GM10248 (cell line): ENCODE measurements at regions not wholly inside any gene's neighbourhood (a gene's known extent, or its start where the extent isn't known, plus 50 kb on each side); places are given as distances from the start of the nearest gene placed in this dataset.

ENCODE experiments used
- CTCF ChIA-PET: fragments of 300-600 bp; sonication (Branson Sonifier 250); formaldehyde crosslinking; extraction: SDS; loops from one replicate; lab custom pipeline; 2021; ENCODE audit warnings: antibody characterized with exemption; lab: Yijun Ruan, JAX
- POLR2A ChIA-PET: fragments of 350-650 bp; sonication (Branson Sonifier 250); formaldehyde crosslinking; extraction: SDS; loops from one replicate; lab custom pipeline; 2020; ENCODE audit warnings: antibody characterized with exemption; lab: Yijun Ruan, JAX
- DNase-seq: peaks from one replicate; pipeline ENCODE4 v3.0.0; 2012; ENCODE audit errors: extremely low spot score
- CTCF ChIP-seq: IDR thresholded peaks from 2 replicates; pipeline ENCODE4 v1.5.1; 2012; ENCODE audit warnings: mild to moderate bottlenecking, low read depth; ENCODE audit errors: extremely low read depth, missing control alignments, control extremely low read depth

- no peak for DNase-seq
- CTCF ChIA-PET, result interaction anchor here (0.8 kb wide), 1 partner anchor 10 kb away, joined by 3 read pairs; no protein-coding TSS in a partner anchor
- TF ChIP-seq CTCF, result no peak
- POLR2A ChIA-PET, result no interaction called here
Measured at GRCh38 chr6:92617721-92618120, 801.6 kb downstream of the EPHA7 start.

GRCh38 chr6:92608751-92609150, 810.6 kb downstream of the EPHA7 start:
- DNase-seq, result no peak
- ChIA-PET POLR2A (no interaction called here), CTCF (interaction anchor here (1.1 to 1.3 kb wide), 2 partner anchors 9 kb away, joined by 3 read pairs; no protein-coding TSS in a partner anchor)
- no peak for TF ChIP-seq CTCF

- no peak for DNase-seq
- ChIA-PET CTCF (no interaction called here), POLR2A (no interaction called here)
- no peak for TF ChIP-seq CTCF
Measured at GRCh38 chr6:92593201-92593600, 826.2 kb downstream of the EPHA7 start.

- POLR2A ChIA-PET, result no interaction called here
- CTCF ChIA-PET, result interaction anchor here (0.7 to 0.8 kb wide), 2 partner anchors 10 to 12 kb away, joined by 3 read pairs; no protein-coding TSS in a partner anchor
- TF ChIP-seq CTCF, result no peak
- DNase-seq, result no peak
Measured at GRCh38 chr6:92589996-92590395, 829.4 kb downstream of the EPHA7 start.

GRCh38 chr6:92588148-92588547, 831.2 kb downstream of the EPHA7 start:
- POLR2A ChIA-PET, result no interaction called here
- TF ChIP-seq CTCF, result no peak
- no peak for DNase-seq
- CTCF ChIA-PET, result no interaction called here

GRCh38 chr6:92587525-92587924, 831.8 kb downstream of the EPHA7 start:
- POLR2A ChIA-PET, result no interaction called here
- no peak for DNase-seq
- TF ChIP-seq CTCF, result no peak
- CTCF ChIA-PET, result no interaction called here
